Endothelial cell of umbilical vein (primary cell): ENCODE measurements at regions not wholly inside any gene's neighbourhood (a gene's known extent, or its start where the extent isn't known, plus 50 kb on each side); places are given as distances from the start of the nearest gene placed in this dataset.

Experiments
- EZH2 ChIP-seq: IDR thresholded peaks from 2 replicates; pipeline ENCODE4 v1.6.1; 2012; ENCODE audit warnings: borderline replicate concordance, low read depth, mild to moderate bottlenecking, moderate library complexity, low read length, inconsistent platforms; ENCODE audit not compliant: severe bottlenecking
- JUN ChIP-seq: IDR thresholded peaks from 2 replicates; pipeline ENCODE4 v1.6.1; 2011; ENCODE audit warnings: borderline replicate concordance, low read depth; ENCODE audit not compliant: insufficient read length, insufficient read depth
- MYC ChIP-seq: IDR thresholded peaks from one replicate; pipeline ENCODE4 v1.6.1; 2011; ENCODE audit warnings: mild to moderate bottlenecking, low read depth, low read length
- POLR2A ChIP-seq: IDR thresholded peaks from 2 replicates; pipeline ENCODE4 v1.6.1; 2012; ENCODE audit warnings: low read depth, mild to moderate bottlenecking, control low read depth, low read length
- POLR2AphosphoS5 ChIP-seq: IDR thresholded peaks from 2 replicates; pipeline ENCODE4 v1.6.1; 2012; ENCODE audit warnings: low read depth, mild to moderate bottlenecking, control low read depth, low read length, moderate library complexity; ENCODE audit not compliant: insufficient read depth
- TF ChIP-seq, protein P1 (sequence below), 2 donors: IDR thresholded peaks; 1 replicate in 1 of 2; 2 replicates in 1 of 2; pipeline ENCODE4 v1.5.1; 2011; ENCODE audit warnings: low read length in 2 of 2, mild to moderate bottlenecking in 2 of 2, moderate library complexity in 2 of 2, control low read depth in 1 of 2, inconsistent platforms in 1 of 2, low read depth in 1 of 2; ENCODE audit not compliant: insufficient read depth in 1 of 2; ENCODE audit errors: extremely low read depth in 1 of 2
- TF ChIP-seq, protein P2 (sequence below): IDR thresholded peaks from 2 replicates; pipeline ENCODE4 v1.6.1; 2011; ENCODE audit not compliant: insufficient read depth, insufficient read length

DNA sequence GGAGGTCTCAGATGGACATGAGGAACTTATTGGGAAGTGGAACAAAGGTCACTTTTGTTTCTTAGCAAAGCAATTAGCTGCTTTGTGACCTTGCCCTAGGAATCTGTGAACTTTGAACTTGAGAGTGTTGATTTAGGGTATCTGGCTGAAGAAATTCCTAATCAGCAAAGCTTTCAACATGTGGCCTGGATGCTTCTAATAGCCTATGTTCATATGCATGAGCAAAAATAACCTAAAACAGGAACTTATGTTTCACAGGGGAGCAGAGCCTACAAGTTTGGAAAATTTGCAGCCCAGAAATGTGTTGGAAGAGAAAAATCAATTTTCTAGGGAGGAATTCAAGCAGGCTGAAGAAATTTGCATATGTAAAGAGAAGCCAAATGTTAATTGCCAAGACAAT lies 405.8 kb upstream of the SALL3 start:
- TF ChIP-seq EZH2 = no peak
- TF ChIP-seq POLR2AphosphoS5 = no peak
- TF ChIP-seq, protein P1, sequence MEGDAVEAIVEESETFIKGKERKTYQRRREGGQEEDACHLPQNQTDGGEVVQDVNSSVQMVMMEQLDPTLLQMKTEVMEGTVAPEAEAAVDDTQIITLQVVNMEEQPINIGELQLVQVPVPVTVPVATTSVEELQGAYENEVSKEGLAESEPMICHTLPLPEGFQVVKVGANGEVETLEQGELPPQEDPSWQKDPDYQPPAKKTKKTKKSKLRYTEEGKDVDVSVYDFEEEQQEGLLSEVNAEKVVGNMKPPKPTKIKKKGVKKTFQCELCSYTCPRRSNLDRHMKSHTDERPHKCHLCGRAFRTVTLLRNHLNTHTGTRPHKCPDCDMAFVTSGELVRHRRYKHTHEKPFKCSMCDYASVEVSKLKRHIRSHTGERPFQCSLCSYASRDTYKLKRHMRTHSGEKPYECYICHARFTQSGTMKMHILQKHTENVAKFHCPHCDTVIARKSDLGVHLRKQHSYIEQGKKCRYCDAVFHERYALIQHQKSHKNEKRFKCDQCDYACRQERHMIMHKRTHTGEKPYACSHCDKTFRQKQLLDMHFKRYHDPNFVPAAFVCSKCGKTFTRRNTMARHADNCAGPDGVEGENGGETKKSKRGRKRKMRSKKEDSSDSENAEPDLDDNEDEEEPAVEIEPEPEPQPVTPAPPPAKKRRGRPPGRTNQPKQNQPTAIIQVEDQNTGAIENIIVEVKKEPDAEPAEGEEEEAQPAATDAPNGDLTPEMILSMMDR (IDR thresholded peaks at IDR 0.05; ENCODE audit: extremely low read depth in 1 of 2, insufficient read depth in 1 of 2, low read depth in 1 of 2, low read length in 2 of 2) = no peak
- TF ChIP-seq POLR2A = no peak
- TF ChIP-seq, protein P2, sequence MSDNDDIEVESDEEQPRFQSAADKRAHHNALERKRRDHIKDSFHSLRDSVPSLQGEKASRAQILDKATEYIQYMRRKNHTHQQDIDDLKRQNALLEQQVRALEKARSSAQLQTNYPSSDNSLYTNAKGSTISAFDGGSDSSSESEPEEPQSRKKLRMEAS = no peak
- no peak for TF ChIP-seq MYC
- no peak for TF ChIP-seq JUN
